ENCODE measurements at regions not wholly inside any gene's neighbourhood (a gene's known extent, or its start where the extent isn't known, plus 50 kb on each side); places are given as distances from the start of the nearest gene placed in this dataset.

DNA sequence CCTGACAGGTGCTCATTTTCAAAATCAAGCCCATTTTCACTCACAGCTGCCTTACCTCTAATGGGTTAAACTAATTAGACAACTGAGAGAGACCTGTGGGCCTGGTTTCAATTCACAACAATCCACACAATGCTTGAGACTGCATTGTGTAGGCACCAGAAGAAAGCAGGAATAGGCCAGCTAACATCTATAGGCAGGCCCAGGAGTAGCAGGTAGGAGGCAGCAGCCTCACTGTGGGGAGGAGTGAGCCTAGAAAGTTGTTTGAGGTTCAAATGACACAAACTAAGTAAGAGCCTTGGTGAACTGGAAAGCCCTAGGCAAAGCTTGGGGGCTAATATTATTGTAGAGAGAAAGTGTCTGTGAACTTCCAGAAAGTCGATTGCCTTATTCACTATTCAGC is 289.5 kb upstream of the CCDC196 start:
- Mint-ChIP-seq H3K27ac (no peak overlapping the region), H3K9me3 (peaks cover 27% of the 10 kb centered on the region), H3K4me1 (no peaks in the 10 kb centered on the region), H3K27me3 (ENCODE audit: insufficient read depth, low read depth, poor library complexity) (no peaks in the 10 kb centered on the region), H3K36me3 (ENCODE audit: low read depth) (peaks cover 17% of the 10 kb centered on the region), H3K4me3 (no peak overlapping the region)
- no peak for TF ChIP-seq POLR2AphosphoS5 (IDR thresholded peaks at IDR 0.05; ENCODE audit: low read depth)
- TF ChIP-seq EZH2phosphoT487 (IDR thresholded peaks at IDR 0.05; ENCODE audit: unreplicated experiment), result no peak
- TF ChIP-seq ZNF331 (CRISPR knock-in tag; IDR thresholded peaks at IDR 0.05; ENCODE audit: low read depth), result no peak
- TF ChIP-seq, protein P1, sequence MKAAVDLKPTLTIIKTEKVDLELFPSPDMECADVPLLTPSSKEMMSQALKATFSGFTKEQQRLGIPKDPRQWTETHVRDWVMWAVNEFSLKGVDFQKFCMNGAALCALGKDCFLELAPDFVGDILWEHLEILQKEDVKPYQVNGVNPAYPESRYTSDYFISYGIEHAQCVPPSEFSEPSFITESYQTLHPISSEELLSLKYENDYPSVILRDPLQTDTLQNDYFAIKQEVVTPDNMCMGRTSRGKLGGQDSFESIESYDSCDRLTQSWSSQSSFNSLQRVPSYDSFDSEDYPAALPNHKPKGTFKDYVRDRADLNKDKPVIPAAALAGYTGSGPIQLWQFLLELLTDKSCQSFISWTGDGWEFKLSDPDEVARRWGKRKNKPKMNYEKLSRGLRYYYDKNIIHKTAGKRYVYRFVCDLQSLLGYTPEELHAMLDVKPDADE (IDR thresholded peaks at IDR 0.05), result no peak
- TF ChIP-seq, protein P2, sequence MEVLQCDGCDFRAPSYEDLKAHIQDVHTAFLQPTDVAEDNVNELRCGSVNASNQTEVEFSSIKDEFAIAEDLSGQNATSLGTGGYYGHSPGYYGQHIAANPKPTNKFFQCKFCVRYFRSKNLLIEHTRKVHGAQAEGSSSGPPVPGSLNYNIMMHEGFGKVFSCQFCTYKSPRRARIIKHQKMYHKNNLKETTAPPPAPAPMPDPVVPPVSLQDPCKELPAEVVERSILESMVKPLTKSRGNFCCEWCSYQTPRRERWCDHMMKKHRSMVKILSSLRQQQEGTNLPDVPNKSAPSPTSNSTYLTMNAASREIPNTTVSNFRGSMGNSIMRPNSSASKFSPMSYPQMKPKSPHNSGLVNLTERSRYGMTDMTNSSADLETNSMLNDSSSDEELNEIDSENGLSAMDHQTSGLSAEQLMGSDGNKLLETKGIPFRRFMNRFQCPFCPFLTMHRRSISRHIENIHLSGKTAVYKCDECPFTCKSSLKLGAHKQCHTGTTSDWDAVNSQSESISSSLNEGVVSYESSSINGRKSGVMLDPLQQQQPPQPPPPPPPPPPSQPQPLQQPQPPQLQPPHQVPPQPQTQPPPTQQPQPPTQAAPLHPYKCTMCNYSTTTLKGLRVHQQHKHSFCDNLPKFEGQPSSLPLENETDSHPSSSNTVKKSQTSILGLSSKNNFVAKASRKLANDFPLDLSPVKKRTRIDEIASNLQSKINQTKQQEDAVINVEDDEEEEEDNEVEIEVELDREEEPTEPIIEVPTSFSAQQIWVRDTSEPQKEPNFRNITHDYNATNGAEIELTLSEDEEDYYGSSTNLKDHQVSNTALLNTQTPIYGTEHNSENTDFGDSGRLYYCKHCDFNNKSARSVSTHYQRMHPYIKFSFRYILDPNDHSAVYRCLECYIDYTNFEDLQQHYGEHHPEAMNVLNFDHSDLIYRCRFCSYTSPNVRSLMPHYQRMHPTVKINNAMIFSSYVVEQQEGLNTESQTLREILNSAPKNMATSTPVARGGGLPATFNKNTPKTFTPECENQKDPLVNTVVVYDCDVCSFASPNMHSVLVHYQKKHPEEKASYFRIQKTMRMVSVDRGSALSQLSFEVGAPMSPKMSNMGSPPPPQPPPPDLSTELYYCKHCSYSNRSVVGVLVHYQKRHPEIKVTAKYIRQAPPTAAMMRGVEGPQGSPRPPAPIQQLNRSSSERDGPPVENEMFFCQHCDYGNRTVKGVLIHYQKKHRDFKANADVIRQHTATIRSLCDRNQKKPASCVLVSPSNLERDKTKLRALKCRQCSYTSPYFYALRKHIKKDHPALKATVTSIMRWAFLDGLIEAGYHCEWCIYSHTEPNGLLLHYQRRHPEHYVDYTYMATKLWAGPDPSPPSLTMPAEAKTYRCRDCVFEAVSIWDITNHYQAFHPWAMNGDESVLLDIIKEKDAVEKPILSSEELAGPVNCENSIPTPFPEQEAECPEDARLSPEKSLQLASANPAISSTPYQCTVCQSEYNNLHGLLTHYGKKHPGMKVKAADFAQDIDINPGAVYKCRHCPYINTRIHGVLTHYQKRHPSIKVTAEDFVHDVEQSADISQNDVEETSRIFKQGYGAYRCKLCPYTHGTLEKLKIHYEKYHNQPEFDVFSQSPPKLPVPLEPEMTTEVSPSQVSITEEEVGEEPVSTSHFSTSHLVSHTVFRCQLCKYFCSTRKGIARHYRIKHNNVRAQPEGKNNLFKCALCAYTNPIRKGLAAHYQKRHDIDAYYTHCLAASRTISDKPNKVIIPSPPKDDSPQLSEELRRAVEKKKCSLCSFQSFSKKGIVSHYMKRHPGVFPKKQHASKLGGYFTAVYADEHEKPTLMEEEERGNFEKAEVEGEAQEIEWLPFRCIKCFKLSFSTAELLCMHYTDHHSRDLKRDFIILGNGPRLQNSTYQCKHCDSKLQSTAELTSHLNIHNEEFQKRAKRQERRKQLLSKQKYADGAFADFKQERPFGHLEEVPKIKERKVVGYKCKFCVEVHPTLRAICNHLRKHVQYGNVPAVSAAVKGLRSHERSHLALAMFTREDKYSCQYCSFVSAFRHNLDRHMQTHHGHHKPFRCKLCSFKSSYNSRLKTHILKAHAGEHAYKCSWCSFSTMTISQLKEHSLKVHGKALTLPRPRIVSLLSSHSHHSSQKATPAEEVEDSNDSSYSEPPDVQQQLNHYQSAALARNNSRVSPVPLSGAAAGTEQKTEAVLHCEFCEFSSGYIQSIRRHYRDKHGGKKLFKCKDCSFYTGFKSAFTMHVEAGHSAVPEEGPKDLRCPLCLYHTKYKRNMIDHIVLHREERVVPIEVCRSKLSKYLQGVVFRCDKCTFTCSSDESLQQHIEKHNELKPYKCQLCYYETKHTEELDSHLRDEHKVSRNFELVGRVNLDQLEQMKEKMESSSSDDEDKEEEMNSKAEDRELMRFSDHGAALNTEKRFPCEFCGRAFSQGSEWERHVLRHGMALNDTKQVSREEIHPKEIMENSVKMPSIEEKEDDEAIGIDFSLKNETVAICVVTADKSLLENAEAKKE (CRISPR knock-in tag; IDR thresholded peaks at IDR 0.05), result no peak
- no peak for TF ChIP-seq JUNB (IDR thresholded peaks at IDR 0.05; ENCODE audit: unreplicated experiment)
- TF ChIP-seq STAT1 (IDR thresholded peaks at IDR 0.05; ENCODE audit: unreplicated experiment), result no peak
- TF ChIP-seq, protein P3, sequence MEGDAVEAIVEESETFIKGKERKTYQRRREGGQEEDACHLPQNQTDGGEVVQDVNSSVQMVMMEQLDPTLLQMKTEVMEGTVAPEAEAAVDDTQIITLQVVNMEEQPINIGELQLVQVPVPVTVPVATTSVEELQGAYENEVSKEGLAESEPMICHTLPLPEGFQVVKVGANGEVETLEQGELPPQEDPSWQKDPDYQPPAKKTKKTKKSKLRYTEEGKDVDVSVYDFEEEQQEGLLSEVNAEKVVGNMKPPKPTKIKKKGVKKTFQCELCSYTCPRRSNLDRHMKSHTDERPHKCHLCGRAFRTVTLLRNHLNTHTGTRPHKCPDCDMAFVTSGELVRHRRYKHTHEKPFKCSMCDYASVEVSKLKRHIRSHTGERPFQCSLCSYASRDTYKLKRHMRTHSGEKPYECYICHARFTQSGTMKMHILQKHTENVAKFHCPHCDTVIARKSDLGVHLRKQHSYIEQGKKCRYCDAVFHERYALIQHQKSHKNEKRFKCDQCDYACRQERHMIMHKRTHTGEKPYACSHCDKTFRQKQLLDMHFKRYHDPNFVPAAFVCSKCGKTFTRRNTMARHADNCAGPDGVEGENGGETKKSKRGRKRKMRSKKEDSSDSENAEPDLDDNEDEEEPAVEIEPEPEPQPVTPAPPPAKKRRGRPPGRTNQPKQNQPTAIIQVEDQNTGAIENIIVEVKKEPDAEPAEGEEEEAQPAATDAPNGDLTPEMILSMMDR (conservative IDR thresholded peaks at IDR 0.05; ENCODE audit: low read depth in 2 of 2), result no peak
- TF ChIP-seq EZH2 (IDR thresholded peaks at IDR 0.05; ENCODE audit: low read depth, unreplicated experiment), result no peak
- no peak for TF ChIP-seq ZNF114 (CRISPR knock-in tag; IDR thresholded peaks at IDR 0.05)
- TF ChIP-seq CREB1 (CRISPR knock-in tag; IDR thresholded peaks at IDR 0.05; ENCODE audit: low read depth), result no peak
- TF ChIP-seq, protein P4, sequence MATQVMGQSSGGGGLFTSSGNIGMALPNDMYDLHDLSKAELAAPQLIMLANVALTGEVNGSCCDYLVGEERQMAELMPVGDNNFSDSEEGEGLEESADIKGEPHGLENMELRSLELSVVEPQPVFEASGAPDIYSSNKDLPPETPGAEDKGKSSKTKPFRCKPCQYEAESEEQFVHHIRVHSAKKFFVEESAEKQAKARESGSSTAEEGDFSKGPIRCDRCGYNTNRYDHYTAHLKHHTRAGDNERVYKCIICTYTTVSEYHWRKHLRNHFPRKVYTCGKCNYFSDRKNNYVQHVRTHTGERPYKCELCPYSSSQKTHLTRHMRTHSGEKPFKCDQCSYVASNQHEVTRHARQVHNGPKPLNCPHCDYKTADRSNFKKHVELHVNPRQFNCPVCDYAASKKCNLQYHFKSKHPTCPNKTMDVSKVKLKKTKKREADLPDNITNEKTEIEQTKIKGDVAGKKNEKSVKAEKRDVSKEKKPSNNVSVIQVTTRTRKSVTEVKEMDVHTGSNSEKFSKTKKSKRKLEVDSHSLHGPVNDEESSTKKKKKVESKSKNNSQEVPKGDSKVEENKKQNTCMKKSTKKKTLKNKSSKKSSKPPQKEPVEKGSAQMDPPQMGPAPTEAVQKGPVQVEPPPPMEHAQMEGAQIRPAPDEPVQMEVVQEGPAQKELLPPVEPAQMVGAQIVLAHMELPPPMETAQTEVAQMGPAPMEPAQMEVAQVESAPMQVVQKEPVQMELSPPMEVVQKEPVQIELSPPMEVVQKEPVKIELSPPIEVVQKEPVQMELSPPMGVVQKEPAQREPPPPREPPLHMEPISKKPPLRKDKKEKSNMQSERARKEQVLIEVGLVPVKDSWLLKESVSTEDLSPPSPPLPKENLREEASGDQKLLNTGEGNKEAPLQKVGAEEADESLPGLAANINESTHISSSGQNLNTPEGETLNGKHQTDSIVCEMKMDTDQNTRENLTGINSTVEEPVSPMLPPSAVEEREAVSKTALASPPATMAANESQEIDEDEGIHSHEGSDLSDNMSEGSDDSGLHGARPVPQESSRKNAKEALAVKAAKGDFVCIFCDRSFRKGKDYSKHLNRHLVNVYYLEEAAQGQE (IDR thresholded peaks at IDR 0.05; ENCODE audit: unreplicated experiment), result no peak
- TF ChIP-seq NANOG (IDR thresholded peaks at IDR 0.05; ENCODE audit: borderline replicate concordance), result no peak
- no peak overlapping the region for H3K27ac ChIP-seq (ENCODE audit: low read depth)
- no peaks in the 10 kb centered on the region for H3K79me2 ChIP-seq (replicated peaks; ENCODE audit: insufficient read depth)
- H3K27me3 ChIP-seq (ENCODE audit: insufficient read depth), result no peaks in the 10 kb centered on the region
- ATAC-seq, result peak; percentile 56
- no peak overlapping the region for H2AFZ ChIP-seq
- no peaks in the 10 kb centered on the region for H3K4me1 ChIP-seq (ENCODE audit: insufficient read depth)
- H3K4me2 ChIP-seq, result no peak overlapping the region
- H3K36me3 ChIP-seq (ENCODE audit: insufficient read depth), result no peaks in the 10 kb centered on the region
- no peaks in the 10 kb centered on the region for H3F3A ChIP-seq (replicated peaks; ENCODE audit: low read depth)
- no peak overlapping the region for H3K4me3 ChIP-seq
- no peak for DNase-seq (ENCODE audit: low spot score)
- H3K9me2 ChIP-seq (ENCODE audit: insufficient read depth), result peaks cover 3% of the 10 kb centered on the region
- H4K20me1 ChIP-seq (replicated peaks; ENCODE audit: insufficient read depth), result no peaks in the 10 kb centered on the region
